ENCODE measurements at regions not wholly inside any gene's neighbourhood (a gene's known extent, or its start where the extent isn't known, plus 50 kb on each side); places are given as distances from the start of the nearest gene placed in this dataset.

GRCh38 chr5:124292322-124292855 lies 454.1 kb downstream of the ZNF608 start:
- DNase-seq = no peak

GRCh38 chr5:124289641-124290311 lies 456.7 kb downstream of the ZNF608 start:
- peak; percentile 54 for DNase-seq

GRCh38 chr5:124289130-124289529 lies 457.3 kb downstream of the ZNF608 start:
- DNase-seq = no peak

GRCh38 chr5:124287813-124288212 lies 458.6 kb downstream of the ZNF608 start:
- no peak for DNase-seq

- no peak for DNase-seq
Measured at GRCh38 chr5:124285733-124286132, 460.7 kb downstream of the ZNF608 start.

- peak; percentile 45 for DNase-seq
Measured at GRCh38 chr5:124285071-124285470, 461.4 kb downstream of the ZNF608 start.

- DNase-seq = no peak
Measured at GRCh38 chr5:124283031-124283430, 463.4 kb downstream of the ZNF608 start.

- DNase-seq = no peak
Measured at GRCh38 chr5:124280079-124280478, 466.4 kb downstream of the ZNF608 start.

- no peak for DNase-seq
Measured at GRCh38 chr5:124279146-124279876, 467.1 kb downstream of the ZNF608 start.

GRCh38 chr5:124278636-124279035 lies 467.8 kb downstream of the ZNF608 start:
- no peak for DNase-seq

- DNase-seq = no peak
Measured at GRCh38 chr5:124277767-124278545, 468.5 kb downstream of the ZNF608 start.

GRCh38 chr5:124276166-124276565 lies 470.3 kb downstream of the ZNF608 start:
- no peak for DNase-seq

- DNase-seq = no peak
Measured at GRCh38 chr5:124274949-124275348, 471.5 kb downstream of the ZNF608 start.

GRCh38 chr5:124264499-124264898 lies 481.9 kb downstream of the ZNF608 start:
- no peak for DNase-seq

- peak; percentile 18 for DNase-seq
Measured at GRCh38 chr5:124263680-124264491, 482.6 kb downstream of the ZNF608 start.

- no peak for DNase-seq
Measured at GRCh38 chr5:124262991-124263571, 483.4 kb downstream of the ZNF608 start.

GRCh38 chr5:124262470-124262869 lies 484.0 kb downstream of the ZNF608 start:
- DNase-seq = no peak

GRCh38 chr5:124261848-124262247 lies 484.6 kb downstream of the ZNF608 start:
- no peak for DNase-seq

- no peak for DNase-seq
Measured at GRCh38 chr5:124260921-124261515, 485.4 kb downstream of the ZNF608 start.

- DNase-seq = no peak
Measured at GRCh38 chr5:124259017-124259416, 487.4 kb downstream of the ZNF608 start.

GRCh38 chr5:124257048-124257447 lies 489.4 kb downstream of the ZNF608 start:
- DNase-seq = no peak
